D721Med (cell line): ENCODE measurements at regions not wholly inside any gene's neighbourhood (a gene's known extent, or its start where the extent isn't known, plus 50 kb on each side); places are given as distances from the start of the nearest gene placed in this dataset.

Experiments used
- DNase-seq: peaks from one replicate; pipeline ENCODE4 v3.0.0; 2011; ENCODE audit warnings: low spot score; ENCODE audit not compliant: insufficient read length
- FAIRE-seq: peaks from 2 replicates; lab custom pipeline; 2011; peaks lifted over from hg19 to GRCh38; lab: Jason Lieb, UNC
- CTCF ChIP-seq: IDR thresholded peaks from 2 replicates; pipeline ENCODE4 v1.5.1; 2012; ENCODE audit warnings: mild to moderate bottlenecking, control low read depth; ENCODE audit not compliant: insufficient read depth; ENCODE audit errors: missing control alignments

GRCh38 chr3:63032881-63033280 is 157.7 kb upstream of the CADPS start:
- FAIRE-seq: no peak
- no peak for TF ChIP-seq CTCF
- DNase-seq: no peak

GRCh38 chr3:63034101-63034500 is 158.9 kb upstream of the CADPS start:
- FAIRE-seq: no peak
- no peak for TF ChIP-seq CTCF
- DNase-seq: no peak

- no peak for TF ChIP-seq CTCF
- DNase-seq: no peak
- FAIRE-seq: no peak
These were observed 161.9 kb upstream of the CADPS start for GRCh38 chr3:63037116-63037515.

- no peak for FAIRE-seq
- TF ChIP-seq CTCF: no peak
- no peak for DNase-seq
These were observed 167.6 kb upstream of the CADPS start for GRCh38 chr3:63042833-63043232.

GRCh38 chr3:63043631-63044030 is 168.4 kb upstream of the CADPS start:
- no peak for FAIRE-seq
- DNase-seq: no peak
- TF ChIP-seq CTCF: no peak

- FAIRE-seq (no peak), DNase-seq (no peak)
- TF ChIP-seq CTCF: no peak
These were observed 170.9 kb upstream of the CADPS start for GRCh38 chr3:63046152-63046551.

GRCh38 chr3:63046580-63046979 is 171.4 kb upstream of the CADPS start:
- FAIRE-seq: no peak
- TF ChIP-seq CTCF: no peak

More at GRCh38 chr3:63046580-63046979, 171.4 kb upstream of the CADPS start:
- DNase-seq: no peak
